ENCODE measurements at regions not wholly inside any gene's neighbourhood (a gene's known extent, or its start where the extent isn't known, plus 50 kb on each side); places are given as distances from the start of the nearest gene placed in this dataset.

DNA sequence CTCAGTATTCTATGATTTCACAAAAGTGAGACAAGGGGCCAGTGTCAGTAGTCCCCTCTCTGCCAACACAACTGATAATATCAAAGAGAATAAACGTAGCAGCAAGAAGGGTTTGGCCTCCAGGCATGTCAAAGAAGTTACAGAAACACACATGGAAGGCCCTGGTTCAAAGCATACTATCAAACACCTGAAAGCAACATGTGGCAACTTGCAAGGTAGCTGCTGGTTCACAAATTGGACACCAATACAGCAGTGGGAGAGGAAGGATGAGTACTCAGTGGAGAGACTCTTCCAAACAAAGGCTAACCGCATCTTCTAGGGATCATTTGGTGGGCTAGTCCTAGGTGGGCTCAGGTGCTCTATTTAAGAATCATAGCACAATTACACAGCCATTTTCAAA lies 74.9 kb upstream of the MAOA start:
- Histone ChIP-seq H3K4me3 (ENCODE audit: low read depth, low read length) (no peak overlapping the region), H3K27ac (ENCODE audit: low read depth, low read length) (no peak overlapping the region), H3K27me3 (ENCODE audit: control insufficient read depth, insufficient read depth, low read length) (no peaks in the 10 kb centered on the region), H3K9me3 (ENCODE audit: control insufficient read depth, insufficient read depth, low read length) (no peaks in the 10 kb centered on the region)
- ChIA-PET POLR2A (no interaction called here), CTCF (no interaction called here)
- DNase-seq (ENCODE audit: low read depth, low spot score) = no peak
- TF ChIP-seq, protein P1, sequence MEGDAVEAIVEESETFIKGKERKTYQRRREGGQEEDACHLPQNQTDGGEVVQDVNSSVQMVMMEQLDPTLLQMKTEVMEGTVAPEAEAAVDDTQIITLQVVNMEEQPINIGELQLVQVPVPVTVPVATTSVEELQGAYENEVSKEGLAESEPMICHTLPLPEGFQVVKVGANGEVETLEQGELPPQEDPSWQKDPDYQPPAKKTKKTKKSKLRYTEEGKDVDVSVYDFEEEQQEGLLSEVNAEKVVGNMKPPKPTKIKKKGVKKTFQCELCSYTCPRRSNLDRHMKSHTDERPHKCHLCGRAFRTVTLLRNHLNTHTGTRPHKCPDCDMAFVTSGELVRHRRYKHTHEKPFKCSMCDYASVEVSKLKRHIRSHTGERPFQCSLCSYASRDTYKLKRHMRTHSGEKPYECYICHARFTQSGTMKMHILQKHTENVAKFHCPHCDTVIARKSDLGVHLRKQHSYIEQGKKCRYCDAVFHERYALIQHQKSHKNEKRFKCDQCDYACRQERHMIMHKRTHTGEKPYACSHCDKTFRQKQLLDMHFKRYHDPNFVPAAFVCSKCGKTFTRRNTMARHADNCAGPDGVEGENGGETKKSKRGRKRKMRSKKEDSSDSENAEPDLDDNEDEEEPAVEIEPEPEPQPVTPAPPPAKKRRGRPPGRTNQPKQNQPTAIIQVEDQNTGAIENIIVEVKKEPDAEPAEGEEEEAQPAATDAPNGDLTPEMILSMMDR (IDR thresholded peaks at IDR 0.05; ENCODE audit: low read depth, low read length) = no peak

DNA sequence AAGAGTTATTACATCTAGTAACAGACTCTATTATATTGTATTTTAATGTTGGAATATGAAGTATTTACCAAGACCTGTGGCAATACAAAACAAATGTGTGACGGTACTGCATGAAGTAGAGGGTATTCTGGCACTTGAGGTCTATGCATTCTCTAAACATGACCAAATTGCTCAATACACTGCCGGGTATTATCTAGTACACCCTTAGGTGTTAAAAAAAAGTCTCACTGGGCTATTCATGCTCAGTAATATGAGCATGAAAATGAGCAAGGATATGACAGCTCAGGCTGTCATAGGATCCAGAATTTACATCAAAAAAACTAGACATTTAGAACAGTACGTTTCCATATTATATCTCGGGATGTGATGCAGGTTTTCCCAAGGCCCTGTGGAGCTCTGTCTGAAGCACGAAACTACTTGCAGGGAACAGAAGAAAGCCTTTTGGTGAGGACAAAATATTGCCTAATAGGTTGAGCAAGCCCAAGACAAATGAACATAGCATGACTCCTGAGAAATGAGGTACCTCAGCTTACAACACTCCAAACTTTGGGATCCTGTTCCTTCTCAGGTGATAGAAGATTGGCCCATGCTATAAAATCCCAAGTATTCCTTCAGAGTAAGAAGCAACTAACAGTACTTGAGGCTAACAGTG lies 74.1 kb upstream of the MAOA start:
- Histone ChIP-seq H3K27me3 (ENCODE audit: control insufficient read depth, insufficient read depth, low read length) (no peaks in the 10 kb centered on the region), H3K4me3 (ENCODE audit: low read depth, low read length) (no peak overlapping the region), H3K9me3 (ENCODE audit: control insufficient read depth, insufficient read depth, low read length) (no peaks in the 10 kb centered on the region), H3K27ac (ENCODE audit: low read depth, low read length) (no peak overlapping the region)
- DNase-seq (ENCODE audit: low read depth, low spot score) = no peak
- TF ChIP-seq, protein P1 (IDR thresholded peaks at IDR 0.05; ENCODE audit: low read depth, low read length) = no peak
- ChIA-PET POLR2A (no interaction called here), CTCF (no interaction called here)

DNA sequence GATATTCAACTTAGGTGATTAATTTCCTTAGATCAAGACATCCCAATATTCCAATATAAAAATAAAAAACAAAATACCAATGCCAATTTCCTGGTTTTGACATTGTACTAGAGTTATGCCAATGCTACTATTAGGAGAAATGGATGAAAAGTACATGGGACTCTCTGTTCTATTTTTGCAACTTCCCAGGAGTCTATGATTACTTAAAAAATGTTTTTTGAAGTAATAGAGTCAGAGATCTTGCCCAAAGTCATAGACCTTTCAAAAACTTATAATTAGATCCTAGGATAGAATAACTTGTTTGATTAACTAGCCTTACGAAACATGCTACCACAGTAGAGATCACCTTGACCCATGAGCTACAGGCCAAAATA lies 73.6 kb upstream of the MAOA start:
- Histone ChIP-seq H3K27me3 (ENCODE audit: control insufficient read depth, insufficient read depth, low read length) (no peaks in the 10 kb centered on the region), H3K9me3 (ENCODE audit: control insufficient read depth, insufficient read depth, low read length) (no peaks in the 10 kb centered on the region), H3K4me3 (ENCODE audit: low read depth, low read length) (no peak overlapping the region), H3K27ac (ENCODE audit: low read depth, low read length) (no peak overlapping the region)
- ChIA-PET POLR2A (no interaction called here), CTCF (no interaction called here)
- no peak for DNase-seq (ENCODE audit: low read depth, low spot score)
- TF ChIP-seq, protein P1 (IDR thresholded peaks at IDR 0.05; ENCODE audit: low read depth, low read length) = no peak

DNA sequence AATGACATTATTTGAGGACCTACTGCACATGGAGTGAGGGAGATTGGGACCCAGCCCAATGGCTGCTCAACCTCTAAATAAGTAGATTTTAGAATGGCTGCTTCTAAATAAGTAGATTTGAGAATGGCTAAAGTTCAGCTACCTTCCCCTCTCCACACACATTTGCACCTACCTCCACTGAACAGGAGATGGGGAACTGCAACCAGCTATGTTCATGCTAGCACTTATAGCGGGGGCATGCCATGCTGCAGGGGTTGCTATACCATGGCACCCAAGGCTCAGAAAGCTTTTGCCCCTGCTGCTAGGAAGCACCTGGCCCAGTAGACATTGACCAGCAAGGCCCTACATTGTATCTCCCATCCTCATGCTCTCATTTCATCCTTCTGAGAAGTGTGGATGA lies 70.2 kb upstream of the MAOA start:
- CTCF ChIA-PET = no interaction called here
- DNase-seq (ENCODE audit: low read depth, low spot score) = no peak
- Histone ChIP-seq H3K27ac (ENCODE audit: low read depth, low read length) (no peak overlapping the region), H3K9me3 (ENCODE audit: control insufficient read depth, insufficient read depth, low read length) (no peaks in the 10 kb centered on the region), H3K27me3 (ENCODE audit: control insufficient read depth, insufficient read depth, low read length) (no peaks in the 10 kb centered on the region), H3K4me3 (ENCODE audit: low read depth, low read length) (no peak overlapping the region)
- TF ChIP-seq, protein P1 (IDR thresholded peaks at IDR 0.05; ENCODE audit: low read depth, low read length) = no peak
- POLR2A ChIA-PET = no interaction called here

DNA sequence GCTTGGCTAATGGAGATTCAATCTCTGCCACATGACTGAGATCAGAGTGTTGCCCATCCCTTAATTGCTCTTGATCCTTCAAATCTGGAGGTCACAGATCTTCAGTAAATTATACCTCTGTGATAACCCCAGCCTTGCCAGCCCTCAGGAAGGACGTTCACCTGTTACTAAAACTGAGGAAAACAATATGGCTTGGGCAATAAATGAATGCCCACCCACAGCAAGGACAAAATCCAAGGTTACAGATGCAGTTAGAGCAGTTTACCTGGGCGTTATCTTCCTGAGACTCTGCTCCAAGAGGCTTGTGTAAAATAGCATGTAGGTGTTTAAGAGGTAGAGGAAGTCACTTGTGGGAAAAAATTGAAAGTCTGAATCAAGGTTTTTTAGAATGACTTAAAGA lies 69.3 kb upstream of the MAOA start:
- Histone ChIP-seq H3K27me3 (ENCODE audit: control insufficient read depth, insufficient read depth, low read length) (no peaks in the 10 kb centered on the region), H3K27ac (ENCODE audit: low read depth, low read length) (no peak overlapping the region), H3K9me3 (ENCODE audit: control insufficient read depth, insufficient read depth, low read length) (no peaks in the 10 kb centered on the region), H3K4me3 (ENCODE audit: low read depth, low read length) (no peak overlapping the region)
- DNase-seq (ENCODE audit: low read depth, low spot score) = no peak
- CTCF ChIA-PET = no interaction called here
- TF ChIP-seq, protein P1 (IDR thresholded peaks at IDR 0.05; ENCODE audit: low read depth, low read length) = no peak
- POLR2A ChIA-PET = no interaction called here
